Upper lobe of right lung (tissue), 1 donor: ENCODE measurements at regions not wholly inside any gene's neighbourhood (a gene's known extent, or its start where the extent isn't known, plus 50 kb on each side); places are given as distances from the start of the nearest gene placed in this dataset.

Experiments
- ATAC-seq: fragments of 200-7000 bp; cut with Tn5 transposase; one replicate; pipeline ENCODE4 v1.9.1; 2020; ENCODE audit warnings: mild to moderate bottlenecking, moderate library complexity
- DNase-seq: peaks from one replicate; pipeline ENCODE4 v3.0.0-alpha.2; 2020
- H3K27ac ChIP-seq: fragments of 200-600 bp; one replicate; pipeline ENCODE4 v1.8.0; 2022
- H3K27me3 ChIP-seq: fragments of 200-600 bp; one replicate; pipeline ENCODE4 v1.8.0; 2022; ENCODE audit warnings: mild to moderate bottlenecking
- H3K36me3 ChIP-seq: fragments of 200-600 bp; one replicate; pipeline ENCODE4 v1.8.0; 2022
- H3K4me1 ChIP-seq: fragments of 200-600 bp; one replicate; pipeline ENCODE4 v1.8.0; 2022
- H3K4me3 ChIP-seq: fragments of 200-600 bp; one replicate; pipeline ENCODE4 v1.8.0; 2022; ENCODE audit warnings: mild to moderate bottlenecking
- H3K9me3 ChIP-seq: fragments of 200-600 bp; one replicate; pipeline ENCODE4 v1.8.0; 2022
- intact Hi-C: fragments of 100-400 bp; cut with DNase I; formaldehyde crosslinking; loops from one replicate; pipeline ENCODE4 v1.11.0; 2022
- TF ChIP-seq, protein P1 (sequence below): fragments of 200-600 bp; IDR thresholded peaks from one replicate; pipeline ENCODE4 v1.8.0; 2022; ENCODE audit warnings: antibody characterized with exemption
- donor health status: DM: no; HTN: yes; CAD: no; lungs with severe emphysema.

DNA sequence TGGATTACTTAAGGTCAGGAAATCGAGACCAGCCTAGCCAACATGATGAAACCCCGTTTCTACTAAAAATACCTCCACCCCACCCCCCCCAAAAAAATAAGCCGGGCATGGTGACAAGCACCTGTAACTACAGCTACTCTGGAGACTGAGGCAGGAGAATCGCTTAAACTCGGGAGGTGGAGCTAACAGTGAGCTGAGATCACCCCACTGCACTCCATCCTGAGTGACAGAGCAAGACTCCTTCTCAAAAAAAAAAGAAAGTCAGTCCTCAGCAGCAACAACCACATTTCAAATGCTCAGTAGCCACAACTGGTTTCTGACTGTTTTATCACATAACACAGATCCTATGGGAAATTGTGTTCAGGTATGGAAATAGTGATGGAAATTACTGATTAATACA lies 135.3 kb downstream of the HFE start:
- Histone ChIP-seq H3K27me3 (peaks cover 75% of the 10 kb centered on the region), H3K4me3 (no peak overlapping the region), H3K36me3 (no peaks in the 10 kb centered on the region), H3K9me3 (no peaks in the 10 kb centered on the region), H3K4me1 (no peaks in the 10 kb centered on the region), H3K27ac (no peak overlapping the region)
- TF ChIP-seq, protein P1, sequence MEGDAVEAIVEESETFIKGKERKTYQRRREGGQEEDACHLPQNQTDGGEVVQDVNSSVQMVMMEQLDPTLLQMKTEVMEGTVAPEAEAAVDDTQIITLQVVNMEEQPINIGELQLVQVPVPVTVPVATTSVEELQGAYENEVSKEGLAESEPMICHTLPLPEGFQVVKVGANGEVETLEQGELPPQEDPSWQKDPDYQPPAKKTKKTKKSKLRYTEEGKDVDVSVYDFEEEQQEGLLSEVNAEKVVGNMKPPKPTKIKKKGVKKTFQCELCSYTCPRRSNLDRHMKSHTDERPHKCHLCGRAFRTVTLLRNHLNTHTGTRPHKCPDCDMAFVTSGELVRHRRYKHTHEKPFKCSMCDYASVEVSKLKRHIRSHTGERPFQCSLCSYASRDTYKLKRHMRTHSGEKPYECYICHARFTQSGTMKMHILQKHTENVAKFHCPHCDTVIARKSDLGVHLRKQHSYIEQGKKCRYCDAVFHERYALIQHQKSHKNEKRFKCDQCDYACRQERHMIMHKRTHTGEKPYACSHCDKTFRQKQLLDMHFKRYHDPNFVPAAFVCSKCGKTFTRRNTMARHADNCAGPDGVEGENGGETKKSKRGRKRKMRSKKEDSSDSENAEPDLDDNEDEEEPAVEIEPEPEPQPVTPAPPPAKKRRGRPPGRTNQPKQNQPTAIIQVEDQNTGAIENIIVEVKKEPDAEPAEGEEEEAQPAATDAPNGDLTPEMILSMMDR: no peak
- intact Hi-C loops: no loop called here
- ATAC-seq: no peak
- no peak for DNase-seq

DNA sequence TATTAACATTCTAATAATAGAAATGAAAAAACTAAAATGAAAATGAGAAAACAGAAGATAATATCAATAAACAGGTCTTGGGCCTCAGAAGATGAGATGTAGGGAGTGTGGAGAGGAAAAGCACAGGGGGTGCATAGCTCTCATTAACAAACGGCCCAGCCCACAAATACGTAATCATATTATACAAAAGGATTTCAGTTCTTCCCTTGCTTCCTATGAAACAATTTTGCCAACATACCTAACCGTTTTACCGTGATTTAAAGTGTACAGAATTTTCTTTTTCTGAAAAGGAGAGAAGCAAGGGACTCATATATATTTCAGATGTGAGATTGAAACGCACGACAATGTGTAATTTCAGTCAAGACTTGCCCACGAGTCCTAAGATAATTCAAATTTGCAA lies 136.0 kb downstream of the HFE start:
- H3K4me3 ChIP-seq: peak overlapping the region; percentile 47
- peak overlapping the region; percentile 84 for H3K27ac ChIP-seq
- DNase-seq (no peak), ATAC-seq (no peak)
- peaks cover 75% of the 10 kb centered on the region for H3K27me3 ChIP-seq
- intact Hi-C loops: no loop called here
- no peaks in the 10 kb centered on the region for H3K36me3 ChIP-seq
- H3K4me1 ChIP-seq: no peaks in the 10 kb centered on the region
- TF ChIP-seq, protein P1: no peak
- no peaks in the 10 kb centered on the region for H3K9me3 ChIP-seq

DNA sequence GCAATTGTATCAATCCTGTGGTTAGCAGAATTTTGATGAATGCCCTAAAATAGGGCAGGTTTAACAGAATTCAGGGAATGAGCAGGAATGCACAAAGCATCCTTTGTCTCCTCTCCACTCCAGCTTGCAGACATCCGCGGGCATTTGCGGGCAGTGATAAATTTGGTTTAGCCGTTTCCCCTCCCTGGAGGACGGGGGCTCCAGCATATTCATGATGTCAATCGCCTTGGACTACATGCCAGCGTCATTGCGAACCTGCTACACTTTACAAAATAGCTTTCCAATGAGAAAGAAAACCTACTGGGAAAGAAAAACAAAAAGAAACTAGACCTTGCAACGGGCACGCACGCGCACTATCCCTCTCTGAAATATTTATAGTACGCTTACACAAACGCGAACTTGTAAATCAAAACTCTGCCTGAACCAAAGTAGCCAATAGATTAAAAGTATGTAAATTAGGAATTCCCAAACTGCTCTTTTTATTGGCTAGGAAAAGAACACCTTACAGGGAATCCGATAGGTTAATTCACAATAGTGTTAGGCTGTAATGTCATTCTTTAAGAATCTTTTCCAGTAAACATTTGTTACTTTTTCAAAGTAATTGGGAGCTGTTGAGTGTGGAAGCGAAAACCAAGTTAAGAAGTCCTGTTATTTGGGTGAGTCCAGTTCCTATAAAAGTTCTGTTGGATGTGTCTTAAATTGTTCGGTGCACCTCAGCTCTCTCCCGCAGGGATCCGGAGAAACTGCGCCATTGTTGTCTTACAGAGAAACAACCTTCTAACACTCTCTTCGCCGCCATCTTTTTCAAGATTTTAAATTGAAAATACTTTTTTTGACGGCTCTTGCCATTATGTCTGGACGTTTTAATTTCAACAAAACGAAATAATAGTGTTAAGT lies 136.7 kb downstream of the HFE start:
- Histone ChIP-seq H3K36me3 (no peaks in the 10 kb centered on the region), H3K4me3 (peak overlapping the region; percentile 47), H3K27ac (peak overlapping the region; percentile 84), H3K4me1 (no peaks in the 10 kb centered on the region), H3K9me3 (no peaks in the 10 kb centered on the region), H3K27me3 (peaks cover 73% of the 10 kb centered on the region)
- peak; percentile 89 for ATAC-seq
- TF ChIP-seq, protein P1: no peak
- DNase-seq: no peak
- intact Hi-C loops: no loop called here

DNA sequence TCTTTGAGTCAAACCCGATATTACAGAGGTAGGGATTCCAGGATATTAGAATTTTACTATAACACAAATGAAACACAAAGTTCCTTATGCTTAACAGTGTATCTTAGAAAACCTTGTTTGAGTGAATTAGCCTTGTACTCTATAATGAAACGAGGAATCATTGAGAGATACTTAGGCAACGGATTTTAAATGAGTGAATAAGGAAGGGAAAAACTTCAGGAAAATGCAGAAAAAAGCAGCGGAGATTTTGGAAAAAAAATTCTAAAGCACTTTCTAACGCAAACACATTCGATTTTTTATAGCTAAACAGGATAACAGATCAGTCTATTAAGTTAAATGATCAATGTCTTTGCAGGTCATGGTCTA lies 137.3 kb downstream of the HFE start:
- Histone ChIP-seq H3K27me3 (peaks cover 73% of the 10 kb centered on the region), H3K36me3 (no peaks in the 10 kb centered on the region), H3K9me3 (no peaks in the 10 kb centered on the region), H3K27ac (peak overlapping the region; percentile 84), H3K4me1 (no peaks in the 10 kb centered on the region), H3K4me3 (peak overlapping the region; percentile 47)
- ATAC-seq: no peak
- TF ChIP-seq, protein P1: no peak
- no peak for DNase-seq
- intact Hi-C loops: no loop called here

DNA sequence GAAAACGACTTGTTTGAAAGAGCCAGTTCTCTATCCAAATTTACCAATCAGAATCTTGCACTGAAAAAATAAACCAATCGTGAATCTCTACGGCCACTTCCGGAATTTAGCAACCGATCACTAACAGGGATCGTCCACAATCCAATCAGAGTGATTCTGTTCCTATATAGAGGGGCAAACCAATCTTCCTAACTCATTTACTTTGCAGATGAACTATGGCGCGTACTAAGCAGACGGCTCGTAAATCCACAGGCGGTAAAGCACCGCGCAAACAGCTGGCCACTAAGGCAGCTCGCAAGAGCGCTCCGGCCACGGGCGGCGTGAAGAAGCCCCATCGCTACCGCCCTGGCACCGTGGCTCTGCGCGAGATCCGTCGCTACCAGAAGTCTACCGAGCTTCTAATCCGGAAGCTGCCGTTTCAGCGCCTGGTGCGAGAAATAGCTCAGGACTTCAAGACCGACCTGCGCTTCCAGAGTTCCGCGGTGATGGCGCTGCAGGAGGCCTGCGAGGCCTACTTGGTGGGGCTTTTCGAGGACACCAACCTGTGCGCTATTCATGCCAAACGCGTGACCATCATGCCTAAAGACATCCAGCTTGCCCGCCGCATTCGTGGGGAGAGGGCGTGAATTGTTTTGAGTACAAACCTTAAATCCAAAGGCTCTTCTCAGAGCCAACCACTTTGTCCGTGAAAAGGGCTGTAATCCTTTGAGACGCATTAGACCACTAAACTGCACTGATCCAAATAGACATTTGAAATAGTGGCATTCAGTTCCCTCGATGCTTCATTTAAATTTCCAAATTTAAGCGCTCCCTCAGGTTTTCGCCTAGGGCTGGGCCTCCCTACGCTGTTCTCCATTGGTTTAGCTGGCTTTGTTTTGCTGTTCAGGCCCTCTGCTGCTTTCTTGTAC lies 138.0 kb downstream of the HFE start:
- H3K27me3 ChIP-seq: peaks cover 73% of the 10 kb centered on the region
- DNase-seq: no peak
- peak overlapping the region; percentile 47 for H3K4me3 ChIP-seq
- H3K27ac ChIP-seq: no peak overlapping the region
- no peaks in the 10 kb centered on the region for H3K36me3 ChIP-seq
- no peaks in the 10 kb centered on the region for H3K9me3 ChIP-seq
- H3K4me1 ChIP-seq: no peaks in the 10 kb centered on the region
- intact Hi-C loops: no loop called here
- ATAC-seq: no peak
- TF ChIP-seq, protein P1: no peak
